Tibial artery (tissue), 4 donors: ENCODE measurements at regions not wholly inside any gene's neighbourhood (a gene's known extent, or its start where the extent isn't known, plus 50 kb on each side); places are given as distances from the start of the nearest gene placed in this dataset.

ENCODE experiments used
- DNase-seq, 2 donors: peaks; one replicate each; pipeline ENCODE4 v3.0.0-alpha.2; 2019
- H3K27ac ChIP-seq, 2 donors: fragments of 200-600 bp; sonication (generic) in 1 of 2; 1 replicate in 1 of 2; 2 replicates in 1 of 2; pipeline ENCODE4 v1.5.1; 2018 to 2019; ENCODE audit warnings: mild to moderate bottlenecking in 1 of 2
- H3K27me3 ChIP-seq, 2 donors: fragments of 200-600 bp; sonication (generic) in 1 of 2; one replicate each; pipeline versions ENCODE4 v1.5.1 to v1.6.0; 2016 to 2019
- H3K36me3 ChIP-seq, 3 donors: fragments of 200-600 bp; sonication (generic) in 2 of 3; one replicate each; pipeline ENCODE4 v1.5.1; 2016 to 2019; ENCODE audit warnings: mild to moderate bottlenecking in 2 of 3
- H3K4me1 ChIP-seq, 4 donors: fragments of 200-600 bp; sonication (generic) in 2 of 4; 1 replicate in 3 of 4; 2 replicates in 1 of 4; pipeline ENCODE4 v1.5.1; 2016 to 2019
- H3K4me3 ChIP-seq, 2 donors: fragments of 200-600 bp; sonication (generic) in 1 of 2; 1 replicate in 1 of 2; 2 replicates in 1 of 2; pipeline ENCODE4 v1.5.1; 2018 to 2019; ENCODE audit warnings: mild to moderate bottlenecking in 2 of 2
- H3K9me3 ChIP-seq, 3 donors: fragments of 200-600 bp; sonication (generic) in 1 of 3; one replicate each; pipeline ENCODE4 v1.5.1; 2016 to 2019
- intact Hi-C: fragments of 100-400 bp; cut with DNase I; formaldehyde crosslinking; loops from one replicate; pipeline ENCODE4 v1.15.0; 2023; ENCODE audit warnings: low total_unique reads
- TF ChIP-seq, protein P1 (sequence below), 2 experiments: fragments of 200-600 bp in 1 of 2; fragments of 450-650 bp in 1 of 2; IDR thresholded peaks; one replicate each; pipeline ENCODE4 v1.5.1; 2017 to 2019; ENCODE audit warnings: antibody characterized with exemption in 2 of 2, mild to moderate bottlenecking in 1 of 2, moderate library complexity in 1 of 2

DNA sequence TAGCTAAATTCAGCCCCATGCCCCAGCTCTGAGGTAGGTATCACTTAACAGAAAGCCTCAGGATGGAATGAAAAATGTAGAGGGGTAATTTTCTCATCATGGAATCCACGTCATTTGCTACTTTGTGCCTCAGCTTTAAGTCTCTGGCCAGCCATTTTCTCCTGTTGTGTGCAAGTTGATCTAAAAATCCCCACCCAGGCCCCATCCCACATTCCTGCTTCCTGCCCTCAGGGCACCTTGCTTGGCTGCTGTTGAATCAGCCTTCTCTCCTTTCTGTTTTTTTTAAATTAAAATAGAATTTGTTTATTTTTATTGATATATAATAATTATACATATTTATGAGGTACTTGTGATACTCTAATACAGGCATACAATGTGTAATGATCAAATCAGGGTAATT is 179.9 kb upstream of the TSHZ3 start:
- Histone ChIP-seq H3K4me3 (no peak overlapping the region), H3K4me1 (no peaks in the 10 kb centered on the region), H3K36me3 (no peaks in the 10 kb centered on the region), H3K9me3 (peaks cover 0 to 11% (median 0%) of the 10 kb centered on the region in 3 donors), H3K27me3 (no peaks in the 10 kb centered on the region), H3K27ac (no peak overlapping the region)
- intact Hi-C loops = no loop called here
- DNase-seq = no peak
- TF ChIP-seq, protein P1, sequence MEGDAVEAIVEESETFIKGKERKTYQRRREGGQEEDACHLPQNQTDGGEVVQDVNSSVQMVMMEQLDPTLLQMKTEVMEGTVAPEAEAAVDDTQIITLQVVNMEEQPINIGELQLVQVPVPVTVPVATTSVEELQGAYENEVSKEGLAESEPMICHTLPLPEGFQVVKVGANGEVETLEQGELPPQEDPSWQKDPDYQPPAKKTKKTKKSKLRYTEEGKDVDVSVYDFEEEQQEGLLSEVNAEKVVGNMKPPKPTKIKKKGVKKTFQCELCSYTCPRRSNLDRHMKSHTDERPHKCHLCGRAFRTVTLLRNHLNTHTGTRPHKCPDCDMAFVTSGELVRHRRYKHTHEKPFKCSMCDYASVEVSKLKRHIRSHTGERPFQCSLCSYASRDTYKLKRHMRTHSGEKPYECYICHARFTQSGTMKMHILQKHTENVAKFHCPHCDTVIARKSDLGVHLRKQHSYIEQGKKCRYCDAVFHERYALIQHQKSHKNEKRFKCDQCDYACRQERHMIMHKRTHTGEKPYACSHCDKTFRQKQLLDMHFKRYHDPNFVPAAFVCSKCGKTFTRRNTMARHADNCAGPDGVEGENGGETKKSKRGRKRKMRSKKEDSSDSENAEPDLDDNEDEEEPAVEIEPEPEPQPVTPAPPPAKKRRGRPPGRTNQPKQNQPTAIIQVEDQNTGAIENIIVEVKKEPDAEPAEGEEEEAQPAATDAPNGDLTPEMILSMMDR (IDR thresholded peaks at IDR 0.05) = no peak

DNA sequence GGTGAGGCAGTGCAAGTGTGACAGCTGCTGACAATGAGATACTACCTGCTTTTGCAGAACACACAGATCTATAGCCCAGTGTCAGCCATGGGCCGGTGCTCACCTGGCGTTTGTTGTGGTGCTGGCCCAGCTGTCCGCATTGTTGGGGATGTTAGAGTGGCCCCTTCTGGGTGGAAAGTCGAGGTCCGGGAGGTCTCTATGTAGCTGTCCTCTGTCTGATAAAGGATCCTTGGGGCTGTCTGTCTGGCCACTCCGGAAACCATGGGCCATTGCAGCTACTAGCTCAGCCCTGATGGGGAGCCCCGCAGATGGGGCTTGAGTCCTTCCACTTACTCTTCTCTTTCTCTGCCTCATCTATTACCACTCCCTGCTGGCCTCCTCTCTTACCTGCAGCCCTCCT is 181.5 kb upstream of the TSHZ3 start:
- TF ChIP-seq, protein P1 (IDR thresholded peaks at IDR 0.05) = no peak
- no peaks in the 10 kb centered on the region for H3K36me3 ChIP-seq
- H3K4me3 ChIP-seq = no peak overlapping the region
- no peak for DNase-seq
- intact Hi-C loops = no loop called here
- no peaks in the 10 kb centered on the region for H3K4me1 ChIP-seq
- peaks cover 0 to 6% (median 0%) of the 10 kb centered on the region in 3 donors for H3K9me3 ChIP-seq
- H3K27ac ChIP-seq = no peak overlapping the region
- H3K27me3 ChIP-seq = no peaks in the 10 kb centered on the region

DNA sequence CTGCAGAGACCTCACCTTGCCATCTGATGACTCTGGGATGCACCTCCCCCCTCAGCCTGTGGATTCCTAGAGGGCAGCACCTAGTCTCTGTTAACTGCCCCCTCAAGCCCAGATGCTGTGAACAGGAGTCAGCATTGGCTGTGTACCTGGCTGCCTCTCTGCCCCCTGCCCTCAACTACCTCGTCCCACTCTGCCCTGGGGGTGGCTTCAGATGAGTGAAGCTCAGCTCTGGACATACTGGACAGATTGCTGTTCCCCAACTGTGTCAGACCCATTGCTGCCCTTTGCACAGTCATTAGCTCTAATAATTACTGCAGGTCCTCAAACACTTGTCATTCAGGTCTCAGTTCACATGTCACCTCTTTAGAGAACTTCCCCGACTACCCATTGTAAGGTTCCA is 182.1 kb upstream of the TSHZ3 start:
- DNase-seq = no peak
- Histone ChIP-seq H3K4me1 (no peaks in the 10 kb centered on the region), H3K9me3 (peaks cover 0 to 1% (median 0%) of the 10 kb centered on the region in 3 donors), H3K36me3 (no peaks in the 10 kb centered on the region), H3K4me3 (no peak overlapping the region), H3K27me3 (no peaks in the 10 kb centered on the region), H3K27ac (no peak overlapping the region)
- intact Hi-C loops = no loop called here
- TF ChIP-seq, protein P1 (IDR thresholded peaks at IDR 0.05) = no peak

DNA sequence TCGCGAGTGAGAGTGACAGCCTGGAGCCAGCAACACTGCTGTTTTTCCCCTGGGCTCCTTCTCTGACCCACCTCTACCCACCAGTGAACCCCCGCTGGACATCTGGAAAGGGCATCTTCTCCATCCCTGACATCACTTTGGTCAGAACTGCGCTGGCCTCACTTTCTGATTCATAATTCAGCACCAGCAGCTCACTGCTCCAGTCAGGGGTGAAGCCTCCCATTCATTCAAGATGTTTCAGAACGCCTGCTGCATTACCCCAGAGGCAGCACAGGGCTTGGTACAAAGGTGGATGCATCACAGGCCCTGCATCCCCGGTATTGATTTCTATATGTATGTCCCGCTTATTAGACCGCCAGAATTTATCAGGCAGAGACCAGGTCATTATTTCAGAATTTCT is 182.8 kb upstream of the TSHZ3 start:
- TF ChIP-seq, protein P1 (IDR thresholded peaks at IDR 0.05) = no peak
- no peak overlapping the region for H3K4me3 ChIP-seq
- H3K4me1 ChIP-seq = no peaks in the 10 kb centered on the region
- H3K27ac ChIP-seq = no peak overlapping the region
- no peaks in the 10 kb centered on the region for H3K36me3 ChIP-seq
- no peak for DNase-seq
- H3K27me3 ChIP-seq = no peaks in the 10 kb centered on the region
- intact Hi-C loops = no loop called here
- H3K9me3 ChIP-seq = no peaks in the 10 kb centered on the region

DNA sequence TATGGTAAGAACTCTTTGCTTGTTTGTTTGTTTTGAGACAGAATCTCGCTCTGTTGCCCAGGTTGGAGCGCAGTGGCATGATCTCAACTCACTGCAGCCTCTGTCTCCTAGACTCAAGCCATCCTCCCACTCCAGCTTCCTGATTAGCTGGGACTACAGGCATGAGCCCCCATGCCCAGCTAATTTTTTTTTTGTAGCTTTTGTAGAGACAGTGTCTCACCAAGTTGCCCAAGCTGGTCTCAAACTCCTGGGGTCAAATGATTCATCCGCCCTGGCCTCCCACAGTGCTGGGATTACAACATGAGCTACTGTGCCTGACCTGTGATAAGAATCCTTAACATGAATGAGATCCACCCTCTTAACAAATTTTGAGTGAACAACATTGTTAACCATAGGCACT is 183.9 kb upstream of the TSHZ3 start:
- H3K27me3 ChIP-seq = no peaks in the 10 kb centered on the region
- no peak for DNase-seq
- no peaks in the 10 kb centered on the region for H3K4me1 ChIP-seq
- no peak overlapping the region for H3K4me3 ChIP-seq
- TF ChIP-seq, protein P1 (IDR thresholded peaks at IDR 0.05) = no peak
- no peaks in the 10 kb centered on the region for H3K9me3 ChIP-seq
- intact Hi-C loops = no loop called here
- H3K36me3 ChIP-seq = no peaks in the 10 kb centered on the region
- H3K27ac ChIP-seq = no peak overlapping the region

DNA sequence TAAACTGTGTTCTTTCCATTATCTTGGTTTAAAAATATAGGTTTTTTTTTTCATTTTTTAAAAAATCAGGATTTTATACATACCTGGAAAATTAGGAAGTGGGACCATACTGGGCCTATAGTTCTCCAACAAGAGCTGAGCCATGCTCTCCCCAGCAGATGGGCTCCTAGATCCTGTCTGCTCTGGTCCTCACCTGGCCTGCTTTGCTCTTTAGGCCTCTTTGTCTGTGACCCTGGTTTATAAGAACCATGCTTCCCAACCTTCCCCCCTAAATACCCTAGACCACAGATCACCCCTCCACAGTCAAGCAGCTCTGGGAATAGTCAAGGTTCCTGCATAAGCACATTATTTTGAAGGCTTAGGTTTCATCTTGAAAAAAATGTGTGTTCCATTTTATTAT is 185.0 kb upstream of the TSHZ3 start:
- H3K27me3 ChIP-seq = no peaks in the 10 kb centered on the region
- intact Hi-C loops = no loop called here
- TF ChIP-seq, protein P1 (IDR thresholded peaks at IDR 0.05) = no peak
- no peak overlapping the region for H3K4me3 ChIP-seq
- H3K36me3 ChIP-seq = no peaks in the 10 kb centered on the region
- DNase-seq = no peak
- H3K9me3 ChIP-seq = no peaks in the 10 kb centered on the region
- no peaks in the 10 kb centered on the region for H3K4me1 ChIP-seq
- no peak overlapping the region for H3K27ac ChIP-seq
